ENCODE measurements at regions not wholly inside any gene's neighbourhood (a gene's known extent, or its start where the extent isn't known, plus 50 kb on each side); places are given as distances from the start of the nearest gene placed in this dataset.

DNA sequence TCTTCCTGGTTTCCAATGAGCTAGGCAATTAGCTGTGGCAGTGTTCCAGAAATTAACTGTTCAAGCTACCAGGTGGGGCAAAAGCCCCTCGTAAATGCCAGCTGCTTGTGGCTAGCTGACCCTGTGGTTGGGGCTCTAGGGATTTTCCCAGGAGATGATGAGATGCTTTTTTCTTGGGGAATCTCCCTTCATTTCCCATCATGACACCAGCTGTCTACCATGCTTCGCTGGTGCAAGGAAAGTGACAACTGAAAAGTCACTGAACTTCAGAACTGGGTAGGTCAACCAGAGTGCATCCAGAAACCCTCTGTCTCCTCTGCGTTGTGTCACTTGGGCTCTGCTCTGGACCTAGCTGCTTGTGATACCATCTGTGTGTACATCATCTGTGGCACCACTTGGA, 386.5 kb upstream of the DCC start:
- FAIRE-seq = no peak

DNA sequence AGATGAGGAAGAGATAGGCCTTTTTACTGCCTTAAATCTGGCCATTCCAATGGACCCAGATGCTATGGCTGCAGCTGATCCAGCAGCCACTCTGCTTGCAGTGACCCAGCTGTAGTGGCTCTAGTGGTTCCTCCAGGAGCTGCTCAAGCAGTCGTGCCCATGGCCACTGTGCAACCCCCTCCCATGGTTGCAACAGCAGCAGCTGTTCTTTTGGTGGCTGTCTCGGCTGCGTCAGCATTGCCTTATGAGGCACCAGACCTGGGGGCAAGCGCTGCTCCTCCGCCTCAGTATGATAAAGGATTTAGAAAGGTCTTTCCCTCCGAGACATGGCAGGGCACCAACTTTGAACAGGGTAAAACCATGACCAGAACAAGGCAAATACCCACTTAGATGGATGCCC, 384.9 kb upstream of the DCC start:
- FAIRE-seq = no peak

DNA sequence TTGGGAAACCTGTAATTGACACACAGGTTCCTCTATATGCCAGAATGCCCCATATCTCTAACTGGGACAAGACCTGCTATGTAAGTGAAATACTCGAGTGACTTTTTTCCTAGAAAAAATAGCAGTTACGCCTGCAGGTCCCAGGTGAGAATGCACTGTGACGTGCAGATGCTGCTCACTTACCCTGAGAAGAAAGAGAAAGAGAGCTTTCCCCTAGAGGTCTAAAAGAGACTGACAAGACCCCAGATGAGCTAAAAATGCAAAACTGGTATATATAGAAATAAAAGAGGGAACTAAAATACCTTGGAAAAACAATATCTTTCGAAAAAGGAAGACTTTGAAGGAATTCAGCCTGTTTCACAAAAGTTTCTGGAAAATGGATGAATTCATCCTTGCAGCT, 383.0 kb upstream of the DCC start:
- no peak for FAIRE-seq

DNA sequence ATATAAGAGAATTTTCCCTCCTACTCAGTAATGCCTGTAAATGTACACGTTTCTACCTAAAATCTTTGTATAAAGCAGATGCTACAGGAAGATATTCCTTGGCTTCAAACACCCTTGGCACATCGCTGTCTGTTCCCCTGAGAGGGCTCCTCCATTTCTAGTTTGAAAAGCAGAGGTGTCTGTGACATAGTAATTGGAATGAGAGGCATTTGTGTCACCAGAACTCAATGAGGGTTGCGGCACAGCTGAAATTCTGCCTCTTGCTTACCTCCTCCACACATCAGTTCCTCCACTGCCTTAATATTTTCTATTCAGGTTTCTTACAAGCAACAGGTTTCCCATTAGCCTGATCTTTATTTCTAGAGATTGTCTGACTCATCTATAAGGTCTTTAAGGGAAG, 359.9 kb upstream of the DCC start:
- FAIRE-seq = no peak

DNA sequence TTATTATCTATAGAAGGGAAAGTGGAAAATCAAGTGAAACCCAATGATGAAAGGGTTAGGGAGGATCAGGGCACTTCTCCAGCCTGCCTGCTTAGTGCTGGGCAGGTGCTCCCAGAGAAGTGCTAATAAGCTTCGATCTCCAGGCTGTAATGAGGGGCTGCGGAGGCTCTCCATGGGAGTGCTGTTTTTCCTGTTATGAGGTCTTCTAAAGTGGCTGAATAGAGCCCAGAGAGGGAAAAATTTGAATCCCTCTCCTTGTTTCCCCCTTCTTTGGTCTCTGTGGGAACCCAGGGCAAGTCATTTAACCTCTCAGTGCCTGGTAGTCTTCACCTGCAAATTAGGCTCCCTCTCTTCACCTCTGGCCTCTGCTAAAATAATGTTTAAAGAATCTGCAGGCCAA, 351.7 kb upstream of the DCC start:
- FAIRE-seq = no peak

DNA sequence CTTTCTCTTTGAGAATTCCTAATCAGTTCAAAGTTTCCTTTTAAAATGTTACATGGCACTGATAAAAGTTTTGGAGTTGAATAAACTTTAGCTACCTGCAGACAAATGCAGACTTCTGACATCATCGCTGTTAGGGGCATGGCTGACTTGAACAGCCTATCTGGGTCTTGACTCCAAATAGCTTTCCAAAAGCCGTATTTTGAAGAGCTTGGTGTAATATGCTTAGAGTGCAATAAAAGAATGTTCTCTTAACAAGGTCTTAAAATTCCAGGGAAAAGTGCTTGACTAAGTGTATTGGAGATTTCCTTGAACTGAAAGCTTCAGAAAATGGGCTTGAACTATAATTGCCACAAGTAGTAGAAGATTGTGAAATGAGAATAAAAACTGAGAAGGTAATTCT, 342.9 kb upstream of the DCC start:
- no peak for FAIRE-seq

DNA sequence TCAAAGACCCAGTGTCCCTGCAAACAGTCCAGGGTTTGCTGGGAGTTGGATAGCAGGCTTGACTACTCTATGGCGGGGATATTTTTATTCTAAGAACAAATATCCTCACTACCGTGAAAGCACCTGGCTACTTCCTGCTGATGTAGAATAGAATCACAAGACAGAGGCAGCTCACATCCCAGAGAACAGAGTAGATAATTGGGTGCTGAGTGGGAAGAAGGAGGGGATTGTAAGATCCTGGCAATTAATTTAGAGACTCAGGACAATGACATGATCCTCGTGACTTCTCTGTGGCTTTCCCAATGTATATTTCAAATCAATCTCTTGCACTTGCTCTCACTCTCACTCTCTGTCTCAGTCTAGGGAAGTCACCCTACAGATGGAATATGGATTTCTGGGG, 341.9 kb upstream of the DCC start:
- no peak for FAIRE-seq

DNA sequence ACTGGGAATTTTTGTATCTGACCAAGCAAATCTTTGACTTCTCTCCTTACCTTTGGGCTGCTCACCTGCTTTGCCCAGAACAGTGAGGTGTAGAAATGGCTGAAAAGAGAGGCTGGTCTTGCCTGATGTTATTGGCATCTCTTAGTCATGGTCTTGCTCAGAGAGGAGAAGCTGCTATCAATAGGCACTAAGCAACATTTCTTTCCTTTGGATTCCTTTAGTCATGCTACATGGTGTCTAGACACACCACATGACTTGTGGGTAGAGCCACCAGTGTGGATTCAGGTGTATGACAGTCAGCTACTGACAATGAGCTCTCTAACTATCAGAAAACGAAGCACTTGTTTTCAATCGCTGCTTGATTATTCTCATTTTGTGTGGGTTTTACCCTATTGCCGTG, 341.3 kb upstream of the DCC start:
- FAIRE-seq = no peak

DNA sequence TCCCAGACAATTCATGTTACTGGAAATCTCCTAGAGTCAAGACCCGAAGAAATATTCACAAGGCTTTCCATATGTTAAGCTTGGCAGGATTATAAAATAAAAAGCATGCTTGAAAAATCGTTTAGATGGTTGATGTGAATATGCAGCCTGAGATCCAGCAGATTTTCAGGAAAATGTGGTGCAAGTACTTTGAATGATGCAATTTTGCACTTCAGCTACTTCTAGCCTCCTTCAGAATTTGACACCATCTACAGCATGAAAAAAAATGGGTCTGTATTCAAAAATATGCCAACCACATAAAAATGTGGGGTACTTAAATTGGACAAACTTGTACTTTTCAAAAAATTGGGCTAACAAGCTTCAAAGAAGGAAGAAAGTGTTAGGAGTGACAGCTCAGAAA, 340.6 kb upstream of the DCC start:
- no peak for FAIRE-seq

DNA sequence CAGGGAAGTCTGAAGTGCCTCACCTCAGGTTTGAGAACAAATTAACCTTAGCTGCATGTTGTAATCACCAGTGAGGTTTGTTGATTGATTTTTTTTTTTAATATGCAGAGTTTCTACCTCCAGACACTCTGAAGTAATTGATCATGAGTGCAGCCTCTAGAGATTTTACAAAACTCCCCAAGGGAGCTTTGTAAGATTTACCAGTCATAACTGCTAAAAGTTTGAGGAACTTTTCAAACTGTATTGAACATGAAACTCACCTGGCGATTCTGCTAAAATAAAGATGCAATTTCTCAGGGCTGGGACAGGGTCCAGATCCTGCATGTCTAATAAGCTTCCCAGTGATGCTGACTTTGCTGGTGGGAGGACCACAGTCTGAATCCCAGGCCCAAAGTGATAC, 339.6 kb upstream of the DCC start:
- no peak for FAIRE-seq

DNA sequence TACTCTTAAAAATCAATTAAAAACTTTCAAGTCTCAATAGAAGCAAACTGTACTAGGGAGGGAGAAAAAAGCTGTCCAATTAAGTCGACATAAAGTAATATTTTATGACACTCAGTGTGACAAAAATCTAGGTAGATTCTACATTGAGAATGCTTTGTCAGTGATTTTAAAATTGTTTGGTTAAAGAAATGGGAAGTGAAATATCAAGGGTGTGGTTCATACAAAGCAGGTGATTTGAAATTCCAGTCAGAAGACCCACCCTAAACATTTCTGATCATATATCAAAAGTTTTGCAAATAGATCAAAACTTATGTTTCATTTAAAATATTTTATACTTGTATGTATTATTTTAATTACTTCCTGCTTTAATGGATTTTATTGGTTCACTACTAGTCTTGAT, 338.9 kb upstream of the DCC start:
- no peak for FAIRE-seq

DNA sequence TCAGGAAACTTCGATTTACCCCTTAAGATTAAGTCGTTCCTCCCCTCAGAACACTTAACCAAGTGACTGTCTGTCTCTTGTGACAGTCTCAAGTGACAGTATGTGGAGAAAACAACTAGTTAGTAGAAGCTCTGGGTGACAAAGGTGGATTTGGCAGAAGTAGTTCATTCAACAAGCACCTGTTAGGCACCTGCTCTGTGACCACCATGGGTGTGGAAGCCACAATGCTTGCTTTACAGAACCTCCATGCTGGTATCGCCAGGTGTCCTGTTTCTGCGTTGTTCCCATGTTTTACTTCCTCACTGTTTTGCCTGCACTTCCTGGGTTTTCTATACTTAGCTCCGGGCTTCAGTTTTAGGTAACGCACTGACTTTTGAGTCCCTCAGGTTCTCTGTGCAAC, 337.4 kb upstream of the DCC start:
- no peak for FAIRE-seq

DNA sequence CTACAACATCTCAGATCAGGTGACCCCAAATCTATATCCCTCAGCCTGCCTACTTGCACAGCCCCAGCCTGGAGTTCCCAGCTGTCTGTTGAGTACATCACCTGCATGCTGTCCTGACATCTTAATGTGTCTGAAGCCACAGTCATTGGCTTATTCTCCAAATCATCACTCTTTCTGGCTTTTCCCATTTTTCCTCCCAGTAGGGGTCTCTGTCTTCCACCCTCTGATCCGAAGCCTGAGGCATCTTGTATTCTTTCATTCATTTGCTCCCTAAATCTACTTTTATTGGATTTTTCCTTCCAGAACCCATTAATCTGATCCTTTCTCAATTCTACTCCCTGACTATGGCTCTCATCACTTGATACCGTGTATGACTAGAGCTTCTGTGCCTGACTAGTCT, 332.9 kb upstream of the DCC start:
- FAIRE-seq = no peak

DNA sequence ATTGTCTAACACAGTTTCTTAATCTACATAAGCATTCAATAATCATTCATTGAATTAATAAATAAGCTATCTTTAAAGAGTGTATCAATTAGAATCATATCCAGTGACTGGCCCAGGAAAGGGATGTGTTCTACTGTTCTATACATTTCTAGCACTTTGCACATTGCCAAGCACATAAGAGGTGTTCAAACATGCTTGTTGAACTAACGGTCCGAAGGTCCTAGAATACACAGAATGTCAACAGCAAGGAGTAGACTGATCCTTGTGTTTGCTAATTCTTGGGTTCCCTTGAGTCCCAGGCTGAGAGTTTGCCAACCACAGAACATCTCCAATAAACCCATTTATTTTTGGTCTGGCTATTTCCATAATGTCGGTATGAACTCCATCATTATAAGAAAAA, 331.7 kb upstream of the DCC start:
- FAIRE-seq = no peak

DNA sequence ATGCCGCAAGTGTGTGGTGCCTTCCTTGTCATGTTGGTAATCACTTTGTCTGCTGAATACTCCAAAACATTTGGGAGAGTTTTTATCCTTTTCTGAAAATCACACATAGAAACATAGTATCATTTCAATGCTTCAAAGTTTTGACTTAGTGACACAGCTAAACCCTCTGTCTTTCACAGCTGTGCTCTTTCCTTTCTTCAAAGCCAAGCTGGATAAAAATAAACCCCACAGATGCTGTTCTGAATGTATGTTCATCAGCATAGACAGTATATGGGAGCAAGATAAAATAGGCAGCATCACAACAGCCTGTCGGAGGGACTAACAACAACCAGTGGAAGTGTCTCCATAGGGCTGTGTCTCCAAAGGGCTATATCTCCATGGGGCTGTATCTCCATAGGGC, 331.3 kb upstream of the DCC start:
- no peak for FAIRE-seq

DNA sequence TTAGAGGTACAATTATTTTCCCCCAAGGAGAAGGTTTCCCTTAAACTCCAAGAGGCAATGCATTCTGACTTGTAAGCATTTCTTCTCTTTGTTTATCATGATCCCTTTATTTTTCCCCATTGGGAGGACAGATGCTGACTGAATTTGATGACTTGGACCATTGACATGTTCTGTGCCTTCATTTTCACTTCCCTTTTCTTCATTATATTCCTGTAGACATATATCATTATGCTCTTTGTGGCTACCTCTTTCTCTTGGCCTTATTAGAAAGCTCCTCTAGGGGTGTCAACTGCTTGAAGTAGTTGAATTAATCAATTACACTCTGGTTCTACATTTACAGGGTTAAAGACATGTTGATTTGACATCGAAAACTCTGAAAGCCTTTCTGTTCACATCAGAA, 330.0 kb upstream of the DCC start:
- no peak for FAIRE-seq

DNA sequence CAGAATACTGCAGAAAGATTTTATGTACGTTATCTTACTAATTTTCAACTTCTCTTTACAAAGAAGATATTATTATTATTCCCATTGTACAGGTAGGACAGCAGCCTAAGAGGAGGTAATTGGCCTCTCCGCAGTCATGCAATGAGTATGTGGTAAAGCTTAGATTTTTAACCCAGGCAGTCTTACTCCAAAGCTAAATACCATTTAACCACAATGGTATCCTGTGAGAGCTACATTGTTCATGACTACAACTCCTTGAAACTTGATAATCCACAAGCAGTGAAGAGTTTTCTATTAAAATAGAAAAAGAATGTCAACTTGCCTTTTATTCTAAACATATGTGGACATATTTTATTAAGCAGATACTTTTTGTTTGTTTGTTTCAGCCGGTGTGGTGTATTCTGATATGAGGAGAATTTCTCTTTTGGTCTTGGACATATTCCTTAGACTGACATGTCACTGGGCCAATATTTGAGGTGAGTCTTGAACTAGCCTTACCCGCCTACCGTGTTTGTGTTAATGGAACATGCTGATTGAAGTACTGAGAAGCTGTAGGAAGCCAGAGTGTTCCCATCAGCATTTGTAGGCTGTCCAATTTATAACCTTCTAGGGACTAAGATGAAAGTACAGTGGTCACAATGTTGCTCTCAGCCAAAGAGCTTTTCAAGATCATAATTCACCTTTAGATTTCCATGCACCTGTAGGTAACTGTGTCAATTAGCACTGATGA, 293.9 kb upstream of the DCC start:
- FAIRE-seq = no peak

DNA sequence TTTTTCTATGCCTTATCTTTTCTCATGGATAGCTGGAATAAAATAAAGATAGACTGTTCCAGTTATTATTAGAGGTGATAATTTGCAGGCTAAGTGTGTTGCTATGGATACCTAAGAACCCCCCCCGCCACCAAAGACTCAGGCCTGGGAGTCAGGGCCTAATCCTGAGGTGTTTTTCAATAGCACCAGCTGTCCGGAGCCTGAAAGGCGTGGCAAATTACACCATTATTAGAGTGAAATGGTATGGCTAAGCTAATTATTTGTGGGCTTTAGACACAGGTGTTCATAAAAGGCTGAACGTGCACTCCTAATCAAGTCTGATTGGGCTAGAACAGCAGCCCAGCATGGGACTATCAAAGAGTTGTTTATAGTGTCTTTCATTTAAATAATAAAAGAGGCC, 293.2 kb upstream of the DCC start:
- FAIRE-seq = no peak

DNA sequence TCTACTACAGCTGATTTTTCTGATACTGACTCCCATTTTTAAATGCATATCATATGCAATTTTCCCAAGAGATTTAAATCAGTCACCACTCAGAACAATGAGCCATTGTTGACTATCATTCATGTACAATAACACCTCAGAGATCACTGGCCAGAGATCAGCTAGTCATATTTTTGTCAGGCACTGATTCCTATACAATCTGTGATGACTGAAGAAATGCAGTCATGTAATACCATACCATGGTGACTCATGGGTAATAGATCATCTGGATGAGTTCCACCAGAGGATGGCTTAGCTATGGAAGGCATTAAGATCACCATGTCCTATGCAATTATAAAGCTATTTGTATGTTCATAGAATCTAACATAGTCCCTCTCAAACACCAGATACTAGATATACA, 285.7 kb upstream of the DCC start:
- FAIRE-seq = no peak

DNA sequence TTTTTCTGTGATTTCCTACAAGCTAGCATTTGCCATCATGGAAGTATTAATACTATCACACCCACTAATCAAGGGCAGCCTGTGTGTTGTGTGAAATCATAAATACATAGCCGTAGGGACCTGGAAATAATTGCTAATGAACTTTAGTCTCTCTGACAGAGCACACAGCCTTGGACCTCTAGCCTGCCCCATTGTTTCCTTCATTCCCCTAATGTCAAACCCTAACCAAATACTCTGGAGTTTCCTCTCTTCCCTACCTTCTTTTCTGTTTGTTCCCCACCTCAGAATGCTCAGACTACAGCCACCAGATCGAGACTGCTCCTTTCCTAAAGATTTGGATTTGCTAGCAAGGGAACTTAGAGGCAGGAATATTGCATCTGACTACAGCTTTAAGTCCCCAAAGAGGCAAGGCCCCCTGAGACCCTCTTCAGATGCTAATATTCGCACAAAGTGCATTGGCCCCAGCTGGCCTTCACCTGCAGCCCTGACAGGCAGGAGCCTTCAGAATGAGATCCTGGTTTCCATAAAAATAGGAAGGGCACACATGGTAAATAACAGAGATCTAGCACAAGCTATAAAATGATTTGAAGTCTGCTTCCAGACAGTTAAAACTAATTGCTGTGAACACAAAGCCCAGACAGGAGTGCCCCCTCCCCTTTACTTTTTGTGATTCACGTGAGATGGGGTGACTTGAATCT, 279.2 kb upstream of the DCC start:
- FAIRE-seq = no peak

DNA sequence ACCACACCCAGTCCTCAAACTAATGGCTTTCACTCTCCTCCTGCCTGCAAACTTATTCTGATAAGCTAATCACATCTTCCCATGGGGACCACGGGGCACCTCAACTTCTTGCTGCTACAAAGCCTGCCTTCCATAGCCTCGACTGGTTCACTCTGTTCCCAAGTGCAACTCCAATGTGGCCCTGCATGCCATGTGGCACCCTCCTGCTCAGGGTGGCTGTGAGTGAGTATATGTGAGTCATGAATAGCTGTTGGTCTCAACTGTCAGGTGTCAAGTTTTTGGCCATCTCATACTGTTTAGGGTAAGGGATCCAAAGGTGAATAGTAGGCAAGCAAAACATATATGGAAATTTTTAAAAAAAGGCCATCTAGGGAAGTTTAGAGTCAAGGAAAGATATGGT, 276.1 kb upstream of the DCC start:
- FAIRE-seq = no peak

DNA sequence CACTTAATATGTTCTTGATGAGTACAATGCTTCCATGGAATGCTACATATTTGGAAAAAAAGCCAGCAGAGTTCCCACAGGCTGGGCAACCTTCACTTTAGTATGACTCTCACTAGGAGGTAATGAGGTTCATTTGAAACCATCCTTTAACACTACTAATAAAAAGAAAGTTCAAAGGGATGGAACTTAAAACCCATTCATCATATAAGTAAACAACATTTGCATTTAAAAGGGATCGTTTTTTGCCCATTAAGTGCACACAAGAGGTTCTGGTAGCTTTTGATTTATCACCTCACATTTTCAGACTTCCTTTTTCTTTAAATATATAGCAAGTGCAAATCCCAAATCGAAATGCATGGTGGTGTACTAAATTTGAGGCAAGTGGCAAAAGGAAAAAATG, 270.8 kb upstream of the DCC start:
- no peak for FAIRE-seq

DNA sequence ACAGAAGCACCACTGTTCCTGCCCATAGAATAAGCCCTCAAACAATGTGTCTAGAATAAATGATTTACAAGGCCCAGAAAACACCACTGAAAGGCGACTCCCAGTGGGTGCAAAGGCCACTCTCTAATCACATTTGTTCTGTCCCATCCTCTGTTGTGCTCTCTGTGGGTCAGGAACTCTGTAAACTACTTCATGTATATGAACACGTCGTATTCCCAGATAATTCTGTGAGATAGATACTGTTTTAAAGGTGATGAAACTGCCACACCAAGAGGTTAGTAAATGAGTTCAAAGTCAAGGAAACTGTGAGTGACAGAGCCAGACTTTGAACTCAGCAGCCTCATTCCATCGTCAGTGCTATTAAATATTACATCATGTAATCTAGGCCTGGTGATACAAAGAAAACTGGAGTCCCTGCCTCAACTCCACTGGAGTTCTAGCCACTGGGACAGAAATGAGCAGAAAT, 269.7 kb upstream of the DCC start:
- FAIRE-seq = no peak

DNA sequence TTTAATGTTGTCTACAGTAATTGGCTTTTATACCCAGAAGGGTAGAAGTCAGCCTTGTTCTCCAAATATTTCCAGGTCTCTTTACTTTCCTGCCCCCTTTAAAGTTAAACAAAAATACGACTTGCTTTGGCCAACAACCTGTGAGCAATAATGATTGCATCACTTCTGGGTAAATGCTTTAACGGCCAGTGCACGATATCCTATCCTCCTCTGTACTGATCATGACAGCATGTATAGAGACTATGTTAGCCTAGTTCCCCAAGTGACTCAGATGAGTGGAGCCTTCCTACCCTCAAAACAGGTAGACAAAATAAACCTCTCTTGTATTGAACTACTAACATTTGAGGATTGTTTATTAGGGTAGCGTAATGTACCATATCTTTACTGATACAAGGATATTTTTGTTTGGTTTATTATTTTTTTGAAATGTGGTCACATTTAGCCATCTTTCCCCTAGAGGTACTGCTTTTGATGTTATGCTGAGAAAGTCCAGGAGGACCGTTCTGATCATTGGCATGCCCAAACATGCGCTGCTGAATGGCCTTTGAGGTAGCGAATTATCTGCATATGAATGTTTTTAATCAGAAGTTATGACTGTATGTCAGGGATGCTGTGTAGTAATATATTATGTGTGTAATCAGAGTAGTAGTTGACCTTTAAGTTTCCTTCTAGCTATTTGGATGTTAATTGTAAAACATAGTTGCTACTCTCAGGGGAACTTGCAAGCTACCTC, 262.6 kb upstream of the DCC start:
- FAIRE-seq = no peak

All from endometrium (tissue), 2 donors.